Endothelial cell (in vitro differentiated cells): ENCODE measurements at regions not wholly inside any gene's neighbourhood (a gene's known extent, or its start where the extent isn't known, plus 50 kb on each side); places are given as distances from the start of the nearest gene placed in this dataset.

Experiments
- DNase-seq: peaks from one replicate; pipeline ENCODE4 v3.0.0; 2021; ENCODE audit warnings: low spot score
- H3K27ac Mint-ChIP-seq: one replicate; pipeline ENCODE4 v1.8.0; 2021; ENCODE audit warnings: mixed read lengths, inconsistent platforms; ENCODE audit not compliant: unreplicated experiment
- H3K27me3 Mint-ChIP-seq: one replicate; pipeline ENCODE4 v1.8.0; 2021; ENCODE audit warnings: mild to moderate bottlenecking, moderate library complexity, mixed read lengths, inconsistent platforms; ENCODE audit not compliant: unreplicated experiment
- H3K36me3 Mint-ChIP-seq: one replicate; pipeline ENCODE4 v1.8.0; 2021; ENCODE audit warnings: mild to moderate bottlenecking, low read depth, mixed read lengths, inconsistent platforms; ENCODE audit not compliant: unreplicated experiment
- H3K4me1 Mint-ChIP-seq: one replicate; pipeline ENCODE4 v1.8.0; 2021; ENCODE audit warnings: mild to moderate bottlenecking, mixed read lengths, inconsistent platforms; ENCODE audit not compliant: unreplicated experiment
- H3K4me3 Mint-ChIP-seq: one replicate; pipeline ENCODE4 v1.8.0; 2021; ENCODE audit warnings: mild to moderate bottlenecking, mixed read lengths, inconsistent platforms; ENCODE audit not compliant: unreplicated experiment
- H3K9me3 Mint-ChIP-seq: one replicate; pipeline ENCODE4 v1.8.0; 2021; ENCODE audit warnings: mixed read lengths, inconsistent platforms; ENCODE audit not compliant: unreplicated experiment
- TF ChIP-seq, protein P1 (sequence below): fragments of 200-600 bp; sonication (generic); IDR thresholded peaks from one replicate; pipeline ENCODE4 v1.5.0; 2021; ENCODE audit warnings: antibody characterized with exemption; ENCODE audit not compliant: unreplicated experiment

DNA sequence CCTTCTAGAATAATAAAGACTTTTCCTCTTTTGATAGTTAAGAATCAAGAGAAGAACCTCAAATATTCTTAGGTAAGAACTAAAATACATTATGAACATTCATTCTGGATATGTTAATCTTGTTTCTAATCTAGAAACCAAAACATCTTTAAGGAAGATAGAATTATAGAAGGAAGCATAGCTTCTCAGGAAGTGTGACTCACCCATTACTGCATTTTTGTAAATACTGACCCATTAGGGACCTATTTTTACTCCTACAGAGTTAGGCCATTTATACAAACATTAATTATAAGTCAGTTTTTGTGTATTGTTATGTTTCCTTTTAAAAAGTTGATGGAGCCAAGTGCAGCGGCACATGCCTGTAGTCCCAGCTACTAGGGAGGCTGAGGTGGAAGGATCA lies 147.1 kb downstream of the NUFIP1 start:
- Mint-ChIP-seq H3K4me1 (peaks cover 4% of the 10 kb centered on the region), H3K27ac (no peak overlapping the region), H3K4me3 (no peak overlapping the region), H3K9me3 (no peaks in the 10 kb centered on the region), H3K27me3 (peaks cover 9% of the 10 kb centered on the region), H3K36me3 (no peaks in the 10 kb centered on the region)
- DNase-seq, result no peak
- TF ChIP-seq, protein P1, sequence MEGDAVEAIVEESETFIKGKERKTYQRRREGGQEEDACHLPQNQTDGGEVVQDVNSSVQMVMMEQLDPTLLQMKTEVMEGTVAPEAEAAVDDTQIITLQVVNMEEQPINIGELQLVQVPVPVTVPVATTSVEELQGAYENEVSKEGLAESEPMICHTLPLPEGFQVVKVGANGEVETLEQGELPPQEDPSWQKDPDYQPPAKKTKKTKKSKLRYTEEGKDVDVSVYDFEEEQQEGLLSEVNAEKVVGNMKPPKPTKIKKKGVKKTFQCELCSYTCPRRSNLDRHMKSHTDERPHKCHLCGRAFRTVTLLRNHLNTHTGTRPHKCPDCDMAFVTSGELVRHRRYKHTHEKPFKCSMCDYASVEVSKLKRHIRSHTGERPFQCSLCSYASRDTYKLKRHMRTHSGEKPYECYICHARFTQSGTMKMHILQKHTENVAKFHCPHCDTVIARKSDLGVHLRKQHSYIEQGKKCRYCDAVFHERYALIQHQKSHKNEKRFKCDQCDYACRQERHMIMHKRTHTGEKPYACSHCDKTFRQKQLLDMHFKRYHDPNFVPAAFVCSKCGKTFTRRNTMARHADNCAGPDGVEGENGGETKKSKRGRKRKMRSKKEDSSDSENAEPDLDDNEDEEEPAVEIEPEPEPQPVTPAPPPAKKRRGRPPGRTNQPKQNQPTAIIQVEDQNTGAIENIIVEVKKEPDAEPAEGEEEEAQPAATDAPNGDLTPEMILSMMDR, result no peak

DNA sequence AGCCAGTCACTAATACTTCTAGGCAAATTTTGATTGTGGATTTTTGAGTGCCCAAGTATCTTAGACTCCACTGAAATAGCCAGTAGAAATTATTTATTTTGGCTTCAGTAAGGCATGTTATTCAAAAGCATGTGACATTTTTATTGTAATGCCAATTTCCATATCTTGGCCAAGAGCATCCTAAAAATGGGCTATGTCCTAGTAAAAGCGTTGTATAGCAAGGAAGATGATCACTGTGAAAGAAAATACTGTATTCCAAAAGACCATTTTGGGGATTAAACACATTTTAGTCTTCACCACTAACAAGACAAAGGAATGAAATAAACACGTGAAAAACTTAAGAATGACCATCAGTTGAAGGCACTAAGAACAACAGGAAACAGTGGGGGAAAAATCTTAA lies 149.1 kb downstream of the NUFIP1 start:
- H3K4me1 Mint-ChIP-seq, result peaks cover 4% of the 10 kb centered on the region
- no peak for DNase-seq
- H3K4me3 Mint-ChIP-seq, result no peak overlapping the region
- H3K27me3 Mint-ChIP-seq, result peaks cover 9% of the 10 kb centered on the region
- no peaks in the 10 kb centered on the region for H3K9me3 Mint-ChIP-seq
- peak overlapping the region; percentile 10 for H3K27ac Mint-ChIP-seq
- TF ChIP-seq, protein P1, result no peak
- no peaks in the 10 kb centered on the region for H3K36me3 Mint-ChIP-seq

DNA sequence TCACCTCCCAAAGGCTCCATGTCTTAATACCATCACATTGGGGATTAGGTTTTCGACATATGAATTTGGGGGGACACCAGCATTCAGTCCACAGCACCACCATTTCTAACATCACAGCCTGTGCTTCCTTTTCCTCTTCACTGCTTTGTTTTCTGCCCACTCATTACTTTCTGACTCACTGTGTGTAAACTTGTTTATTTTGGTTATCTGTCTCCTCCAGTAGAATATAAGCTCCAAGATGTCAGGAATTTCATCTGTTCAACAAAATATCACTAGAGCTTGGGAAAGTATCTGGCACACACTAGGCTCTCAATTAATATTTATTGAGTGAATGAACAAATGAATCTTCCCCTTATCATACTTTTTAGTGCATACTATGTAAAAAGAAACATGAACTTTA lies 152.0 kb downstream of the NUFIP1 start:
- no peaks in the 10 kb centered on the region for H3K36me3 Mint-ChIP-seq
- DNase-seq, result no peak
- TF ChIP-seq, protein P1, result no peak
- no peak overlapping the region for H3K4me3 Mint-ChIP-seq
- H3K9me3 Mint-ChIP-seq, result no peaks in the 10 kb centered on the region
- H3K27ac Mint-ChIP-seq, result no peak overlapping the region
- H3K27me3 Mint-ChIP-seq, result no peaks in the 10 kb centered on the region
- peaks cover 4% of the 10 kb centered on the region for H3K4me1 Mint-ChIP-seq

DNA sequence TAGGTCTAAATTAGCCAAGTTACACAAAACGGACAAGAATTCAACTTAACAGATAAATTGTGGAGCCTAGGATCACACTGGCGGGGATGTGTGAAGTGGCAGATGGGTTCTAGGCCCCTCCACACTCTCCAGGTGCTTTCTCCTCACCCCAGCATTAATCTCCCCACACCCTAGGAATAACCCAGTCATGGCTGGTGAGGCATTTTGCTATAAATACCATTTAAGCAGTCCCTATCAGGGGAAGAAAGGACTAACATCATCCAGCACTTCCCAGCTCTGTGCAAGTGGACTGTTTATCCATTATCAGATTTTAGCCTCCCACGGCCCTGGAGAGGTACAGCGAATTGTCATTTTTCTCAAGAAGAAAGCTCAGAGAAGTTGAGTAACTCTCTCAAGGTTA lies 154.9 kb downstream of the NUFIP1 start:
- no peaks in the 10 kb centered on the region for H3K27me3 Mint-ChIP-seq
- TF ChIP-seq, protein P1, result no peak
- no peaks in the 10 kb centered on the region for H3K9me3 Mint-ChIP-seq
- no peak overlapping the region for H3K27ac Mint-ChIP-seq
- no peaks in the 10 kb centered on the region for H3K36me3 Mint-ChIP-seq
- DNase-seq, result no peak
- no peaks in the 10 kb centered on the region for H3K4me1 Mint-ChIP-seq
- no peak overlapping the region for H3K4me3 Mint-ChIP-seq

DNA sequence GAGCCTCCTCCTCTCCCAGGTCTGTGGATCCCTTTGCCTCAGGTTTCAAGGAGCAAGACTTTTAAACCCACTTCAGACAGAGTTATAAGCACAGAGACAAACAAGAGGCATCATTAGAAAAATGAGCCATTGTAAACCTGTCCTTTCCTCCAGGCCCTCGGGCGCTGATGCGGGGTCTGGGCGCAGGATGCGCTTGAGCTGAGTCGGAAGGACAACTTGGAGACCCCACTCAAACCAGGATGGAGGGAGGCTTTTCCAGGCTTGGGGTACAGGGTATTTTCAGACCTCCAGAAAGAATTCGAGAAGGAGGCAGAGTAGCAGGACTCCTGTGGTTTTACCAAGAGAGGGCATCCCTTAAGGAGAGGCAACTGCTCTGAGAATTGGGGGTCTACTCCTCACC lies 155.6 kb downstream of the NUFIP1 start:
- H3K27me3 Mint-ChIP-seq, result no peaks in the 10 kb centered on the region
- H3K36me3 Mint-ChIP-seq, result no peaks in the 10 kb centered on the region
- TF ChIP-seq, protein P1, result no peak
- H3K9me3 Mint-ChIP-seq, result no peaks in the 10 kb centered on the region
- no peak for DNase-seq
- H3K27ac Mint-ChIP-seq, result no peak overlapping the region
- H3K4me1 Mint-ChIP-seq, result no peaks in the 10 kb centered on the region
- H3K4me3 Mint-ChIP-seq, result no peak overlapping the region
